ENCODE measurements at regions not wholly inside any gene's neighbourhood (a gene's known extent, or its start where the extent isn't known, plus 50 kb on each side); places are given as distances from the start of the nearest gene placed in this dataset.

DNA sequence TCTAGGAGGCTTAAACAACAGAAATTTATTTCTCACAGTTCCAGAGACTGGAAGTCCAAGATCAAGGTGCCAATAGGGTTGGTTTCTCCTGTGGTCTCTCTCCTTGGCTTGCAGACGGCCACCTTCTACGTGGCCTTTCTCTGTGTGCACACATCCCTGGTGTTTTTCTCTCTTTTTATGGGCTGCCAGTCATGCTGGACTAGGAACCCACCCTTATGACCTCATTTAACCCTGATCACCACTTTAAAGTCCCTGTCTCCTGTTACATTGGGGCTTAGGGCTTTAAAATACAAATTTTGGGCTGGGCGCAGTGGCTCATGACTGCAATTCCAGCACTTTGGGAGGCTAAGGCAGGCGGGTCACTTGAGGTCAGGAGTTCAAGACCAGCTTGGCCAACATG lies 157.1 kb downstream of the TLE1 start:
- ATAC-seq (replicated peaks; ENCODE audit: extremely low read depth, poor library complexity, severe bottlenecking) (no peak), DNase-seq (ENCODE audit: low spot score in 2 of 2) (no peak)
- H3K27me3 Mint-ChIP-seq: no peaks in the 10 kb centered on the region
- H3K27ac Mint-ChIP-seq (ENCODE audit: low read depth): no peak overlapping the region
- H3K4me3 Mint-ChIP-seq: no peak overlapping the region
- no peaks in the 10 kb centered on the region for H3K36me3 Mint-ChIP-seq (ENCODE audit: insufficient read depth)
- H3K9me3 Mint-ChIP-seq: peaks cover 7% of the 10 kb centered on the region
- H3K4me1 Mint-ChIP-seq: no peaks in the 10 kb centered on the region

DNA sequence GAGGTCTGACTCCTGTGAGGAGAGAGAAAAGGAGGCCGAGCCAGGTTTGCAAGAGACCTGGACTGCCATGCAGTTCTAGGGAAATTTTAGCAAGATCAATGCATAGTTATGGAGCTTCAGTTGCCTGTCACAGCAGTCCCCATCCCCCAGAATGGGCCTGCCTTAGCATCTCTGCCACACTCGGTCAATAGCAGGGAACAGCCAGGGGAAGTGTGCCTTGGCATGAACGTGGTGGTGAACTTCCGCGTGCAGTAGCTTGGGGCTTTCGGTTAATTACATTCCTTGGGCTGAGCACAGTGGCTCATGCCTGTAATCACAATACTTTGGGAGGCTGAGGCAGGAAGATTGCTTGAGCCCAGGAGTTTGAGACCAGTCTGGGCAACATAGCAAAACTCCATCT lies 157.8 kb downstream of the TLE1 start:
- no peaks in the 10 kb centered on the region for H3K27me3 Mint-ChIP-seq

DNA sequence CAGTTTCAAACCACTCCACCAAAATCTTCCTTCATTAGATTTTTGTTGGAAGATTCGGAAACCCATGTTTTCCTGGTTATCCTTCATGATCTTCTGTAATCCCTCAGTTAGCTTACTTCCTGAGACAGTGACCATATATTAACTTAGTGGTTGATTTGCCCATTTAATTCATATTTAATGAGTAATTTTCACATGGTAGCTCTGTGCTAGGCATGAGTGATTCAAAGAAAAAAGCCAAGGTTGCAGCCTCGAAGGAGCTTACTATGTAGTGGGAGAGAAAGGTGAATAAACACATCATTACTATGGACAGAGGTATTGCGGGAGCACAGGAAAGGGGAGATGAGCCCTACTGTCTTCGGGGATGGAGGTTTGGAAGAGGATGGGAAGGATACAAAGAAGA lies 158.5 kb downstream of the TLE1 start:
- ATAC-seq (replicated peaks; ENCODE audit: extremely low read depth, poor library complexity, severe bottlenecking): no peak

More for the DNA sequence above, 157.8 kb downstream of the TLE1 start:
- no peak overlapping the region for H3K4me3 Mint-ChIP-seq
- peaks cover 11% of the 10 kb centered on the region for H3K9me3 Mint-ChIP-seq
- no peak for DNase-seq (ENCODE audit: low spot score in 2 of 2)
- H3K4me1 Mint-ChIP-seq: no peaks in the 10 kb centered on the region
- H3K36me3 Mint-ChIP-seq (ENCODE audit: insufficient read depth): peaks cover under 1% of the 10 kb centered on the region
- H3K27ac Mint-ChIP-seq (ENCODE audit: low read depth): no peak overlapping the region
- ATAC-seq (replicated peaks; ENCODE audit: extremely low read depth, poor library complexity, severe bottlenecking): no peak

DNA sequence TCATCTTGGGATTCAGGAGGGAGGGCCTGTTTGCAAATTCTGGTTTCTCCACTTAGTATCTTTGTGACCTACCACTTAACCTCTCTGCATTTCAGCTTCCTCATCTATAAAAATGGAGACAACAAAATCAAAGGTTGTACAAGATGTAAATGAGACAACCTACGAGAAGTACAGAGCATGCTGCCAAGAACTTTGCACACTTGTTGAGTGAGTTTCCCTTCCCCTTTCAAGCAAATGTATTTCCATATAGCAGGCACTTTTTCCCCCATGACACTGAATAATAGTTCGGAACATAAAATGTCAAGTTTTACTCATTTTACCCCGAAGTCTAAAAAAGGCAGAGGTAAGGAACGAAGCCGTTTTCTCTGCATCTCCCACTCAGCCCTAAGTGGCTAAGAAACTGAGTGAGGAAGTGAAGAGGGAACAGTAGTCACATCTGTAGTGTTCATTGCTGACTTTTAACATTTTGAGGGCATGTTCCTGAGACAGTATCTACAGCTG lies 159.0 kb downstream of the TLE1 start:
- no peak overlapping the region for H3K4me3 Mint-ChIP-seq
- H3K36me3 Mint-ChIP-seq (ENCODE audit: insufficient read depth): peaks cover 2% of the 10 kb centered on the region
- DNase-seq (ENCODE audit: low spot score in 2 of 2) (no peak), ATAC-seq (replicated peaks; ENCODE audit: extremely low read depth, poor library complexity, severe bottlenecking) (no peak)
- H3K9me3 Mint-ChIP-seq: peaks cover 16% of the 10 kb centered on the region
- no peaks in the 10 kb centered on the region for H3K4me1 Mint-ChIP-seq
- H3K27ac Mint-ChIP-seq (ENCODE audit: low read depth): no peak overlapping the region
- H3K27me3 Mint-ChIP-seq: no peaks in the 10 kb centered on the region

More for the DNA sequence above, 158.5 kb downstream of the TLE1 start:
- H3K4me3 Mint-ChIP-seq: no peak overlapping the region
- DNase-seq (ENCODE audit: low spot score in 2 of 2): no peak
- no peaks in the 10 kb centered on the region for H3K4me1 Mint-ChIP-seq
- H3K9me3 Mint-ChIP-seq: peaks cover 16% of the 10 kb centered on the region
- H3K27ac Mint-ChIP-seq (ENCODE audit: low read depth): no peak overlapping the region
- no peaks in the 10 kb centered on the region for H3K27me3 Mint-ChIP-seq
- H3K36me3 Mint-ChIP-seq (ENCODE audit: insufficient read depth): peaks cover 2% of the 10 kb centered on the region

DNA sequence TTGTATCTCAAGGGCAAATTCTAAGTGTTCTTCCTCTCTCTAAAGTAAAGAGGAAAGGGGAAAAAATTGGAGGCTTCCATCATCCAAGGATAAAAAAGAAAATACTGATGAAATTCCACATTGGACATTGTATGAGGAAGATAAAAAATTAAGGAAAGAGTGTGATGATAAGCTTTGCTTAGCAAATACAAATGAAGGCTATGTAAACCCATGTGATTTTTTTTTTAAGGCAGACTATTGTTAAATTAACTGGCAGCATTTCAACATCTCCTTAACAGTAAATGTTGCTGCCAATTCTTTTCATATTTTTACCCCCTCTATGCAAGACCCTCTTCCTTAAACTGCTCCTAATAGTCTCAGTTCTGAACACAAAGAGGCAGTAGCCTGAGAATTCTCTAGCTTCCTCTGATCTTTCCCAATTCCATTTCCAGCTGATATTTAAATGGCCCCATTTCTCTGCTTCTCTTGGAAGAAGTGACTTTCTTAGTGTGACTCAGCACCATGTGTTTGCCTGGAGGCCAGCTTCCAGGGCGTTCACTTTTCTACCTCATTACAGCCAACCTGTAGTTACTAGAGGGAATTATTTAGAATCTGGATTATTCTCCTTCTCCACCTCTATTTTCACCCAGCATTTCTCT lies 159.7 kb downstream of the TLE1 start:
- no peak for ATAC-seq (replicated peaks; ENCODE audit: extremely low read depth, poor library complexity, severe bottlenecking)

DNA sequence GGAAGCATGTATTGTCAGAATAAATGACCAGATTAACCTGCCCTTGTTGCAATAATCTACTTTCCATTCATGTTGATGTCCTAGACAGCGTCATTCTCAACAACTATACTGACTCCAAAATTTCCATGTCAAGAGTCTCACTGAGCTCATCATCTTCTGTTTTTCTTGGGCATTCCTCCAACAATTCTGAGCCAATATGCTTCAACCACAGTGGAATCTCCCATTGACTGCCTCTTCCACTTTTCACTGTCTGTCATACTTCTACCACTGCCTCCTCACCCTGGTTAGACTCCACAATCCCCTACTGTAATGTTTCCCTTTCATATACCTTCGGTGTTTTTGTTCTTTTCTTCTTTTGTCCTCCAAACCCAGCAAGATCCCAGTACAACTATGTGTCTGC lies 162.8 kb downstream of the TLE1 start:
- no peak overlapping the region for H3K27ac Mint-ChIP-seq (ENCODE audit: low read depth)
- no peak for ATAC-seq (replicated peaks; ENCODE audit: extremely low read depth, poor library complexity, severe bottlenecking)
- H3K4me1 Mint-ChIP-seq: no peaks in the 10 kb centered on the region
- H3K36me3 Mint-ChIP-seq (ENCODE audit: insufficient read depth): peaks cover 4% of the 10 kb centered on the region
- DNase-seq (ENCODE audit: low spot score in 2 of 2): no peak
- H3K4me3 Mint-ChIP-seq: no peak overlapping the region
- H3K9me3 Mint-ChIP-seq: peaks cover 16% of the 10 kb centered on the region
- no peaks in the 10 kb centered on the region for H3K27me3 Mint-ChIP-seq

More for the DNA sequence above, 159.7 kb downstream of the TLE1 start:
- Mint-ChIP-seq H3K27me3 (no peaks in the 10 kb centered on the region), H3K4me1 (no peaks in the 10 kb centered on the region), H3K4me3 (no peak overlapping the region), H3K9me3 (peaks cover 16% of the 10 kb centered on the region), H3K36me3 (ENCODE audit: insufficient read depth) (peaks cover 2% of the 10 kb centered on the region), H3K27ac (ENCODE audit: low read depth) (no peak overlapping the region)
- DNase-seq (ENCODE audit: low spot score in 2 of 2): no peak

DNA sequence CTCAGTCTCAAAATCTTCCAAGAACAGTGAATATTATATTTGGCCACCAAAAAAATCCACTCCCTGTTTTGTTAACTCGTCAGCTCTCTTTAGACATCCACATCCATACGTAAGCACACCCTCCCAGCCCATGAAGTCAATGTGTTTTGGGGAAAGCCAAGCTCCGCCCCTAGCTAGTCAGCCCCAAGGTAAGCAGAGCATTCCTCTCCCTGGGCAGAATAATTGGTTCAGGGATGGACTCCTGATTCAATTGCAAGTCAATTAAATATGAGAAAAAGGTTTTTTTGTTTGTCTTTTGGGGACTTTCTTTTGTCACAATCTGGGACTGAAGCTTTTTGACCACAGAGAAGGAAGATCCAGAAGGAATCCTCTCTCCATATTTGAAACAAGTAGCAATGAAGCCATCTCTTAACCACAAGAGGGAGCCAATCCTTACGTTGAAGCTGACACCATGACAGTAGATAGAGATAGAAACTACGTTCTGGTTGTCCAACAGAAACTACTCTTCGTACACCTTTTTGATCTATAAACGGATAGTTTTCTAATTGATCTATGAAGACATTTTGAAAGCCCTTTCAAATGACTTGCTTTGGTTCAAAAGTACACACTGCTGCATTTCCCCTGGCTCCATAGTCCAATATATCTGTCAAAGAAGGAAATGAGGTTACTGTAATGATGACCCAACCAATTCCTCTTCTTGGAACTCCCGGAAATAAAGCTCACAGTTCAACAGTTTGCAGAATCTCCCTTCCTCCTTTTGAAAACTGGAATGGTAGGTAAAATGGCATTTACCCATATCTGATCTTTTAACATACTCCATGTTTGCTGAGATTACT lies 166.4 kb downstream of the TLE1 start:
- no peaks in the 10 kb centered on the region for H3K4me1 Mint-ChIP-seq
- no peaks in the 10 kb centered on the region for H3K27me3 Mint-ChIP-seq
- H3K9me3 Mint-ChIP-seq: peaks cover 9% of the 10 kb centered on the region
- H3K27ac Mint-ChIP-seq (ENCODE audit: low read depth): no peak overlapping the region
- H3K4me3 Mint-ChIP-seq: no peak overlapping the region
- DNase-seq (ENCODE audit: low spot score in 2 of 2) (no peak), ATAC-seq (replicated peaks; ENCODE audit: extremely low read depth, poor library complexity, severe bottlenecking) (no peak)
- peaks cover 4% of the 10 kb centered on the region for H3K36me3 Mint-ChIP-seq (ENCODE audit: insufficient read depth)

DNA sequence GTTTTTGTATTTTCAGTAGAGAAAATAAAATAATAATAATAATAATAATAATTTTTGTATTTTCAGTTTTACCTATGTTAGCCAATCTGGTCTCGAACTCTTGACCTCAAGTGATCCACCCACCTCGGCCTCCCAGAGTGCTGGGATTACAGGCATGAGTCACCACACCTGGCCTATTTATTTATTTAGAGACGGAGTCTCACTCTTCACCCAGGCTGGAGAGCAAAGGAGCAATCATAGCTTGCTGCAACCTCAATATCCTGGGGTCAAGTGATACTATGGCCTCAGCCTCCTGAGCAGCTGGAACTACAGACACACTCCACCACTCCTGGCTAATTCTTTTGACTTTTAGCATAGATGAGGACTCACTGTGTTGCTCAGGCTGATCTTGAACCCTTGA lies 167.5 kb downstream of the TLE1 start:
- H3K27ac Mint-ChIP-seq (ENCODE audit: low read depth): no peak overlapping the region
- H3K9me3 Mint-ChIP-seq: peaks cover 11% of the 10 kb centered on the region
- no peaks in the 10 kb centered on the region for H3K27me3 Mint-ChIP-seq
- H3K4me3 Mint-ChIP-seq: no peak overlapping the region
- DNase-seq (ENCODE audit: low spot score in 2 of 2): no peak
- no peak for ATAC-seq (replicated peaks; ENCODE audit: extremely low read depth, poor library complexity, severe bottlenecking)
- H3K36me3 Mint-ChIP-seq (ENCODE audit: insufficient read depth): peaks cover 4% of the 10 kb centered on the region
- H3K4me1 Mint-ChIP-seq: no peaks in the 10 kb centered on the region

DNA sequence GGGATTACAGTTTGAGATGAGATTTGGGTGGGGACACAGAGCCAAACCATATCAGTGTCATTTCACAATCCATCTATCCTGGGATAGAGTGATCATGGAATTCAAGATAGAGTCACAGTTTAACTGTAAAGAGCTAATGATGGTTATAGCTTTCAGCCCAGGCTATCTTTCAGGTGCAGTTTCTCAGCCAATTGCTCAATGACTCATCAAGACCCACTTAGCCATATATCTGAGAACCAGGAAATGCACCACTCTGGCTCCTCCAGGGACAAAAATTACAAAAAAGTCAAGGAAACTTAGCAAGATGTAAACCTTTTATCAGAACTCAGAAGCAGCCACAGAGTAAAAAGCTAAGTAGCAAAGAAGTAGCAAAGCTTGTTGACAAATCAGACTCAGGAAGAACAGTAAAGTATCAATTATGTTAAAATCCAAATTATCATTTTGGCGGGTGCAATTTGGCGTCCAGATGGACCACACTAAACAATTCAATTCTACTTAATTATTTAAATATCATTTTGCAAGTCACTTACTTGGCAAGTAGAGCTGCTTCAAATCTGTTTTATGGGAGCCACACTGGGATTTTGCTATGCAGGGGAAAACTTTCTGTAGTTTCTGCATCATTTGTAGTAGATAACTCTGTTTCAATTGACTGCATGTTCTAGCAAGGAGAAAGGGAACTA lies 169.4 kb downstream of the TLE1 start:
- no peak for ATAC-seq (replicated peaks; ENCODE audit: extremely low read depth, poor library complexity, severe bottlenecking)
- Mint-ChIP-seq H3K4me3 (no peak overlapping the region), H3K9me3 (peaks cover 11% of the 10 kb centered on the region), H3K36me3 (ENCODE audit: insufficient read depth) (peaks cover 1% of the 10 kb centered on the region), H3K27ac (ENCODE audit: low read depth) (no peak overlapping the region), H3K4me1 (no peaks in the 10 kb centered on the region), H3K27me3 (no peaks in the 10 kb centered on the region)
- DNase-seq (ENCODE audit: low spot score in 2 of 2): no peak

DNA sequence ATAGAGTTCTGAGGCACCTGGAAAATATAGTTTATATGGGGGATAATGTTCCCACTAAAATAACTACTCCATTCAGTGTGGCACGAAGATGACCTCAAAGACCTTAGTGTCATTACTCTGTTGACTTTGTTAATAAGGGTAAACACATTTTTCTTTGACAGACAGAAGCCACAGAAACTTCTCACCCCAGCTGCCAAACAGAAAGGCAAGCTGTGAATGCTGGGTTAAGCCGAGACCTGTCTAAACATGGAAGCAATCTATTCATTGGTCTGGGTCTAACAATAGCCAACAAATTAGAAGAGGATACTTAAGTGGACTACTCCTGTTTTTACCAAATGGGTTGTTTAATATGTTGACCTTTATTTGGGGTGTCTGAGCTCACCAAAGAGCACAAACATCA lies 171.4 kb downstream of the TLE1 start:
- Mint-ChIP-seq H3K9me3 (peaks cover 11% of the 10 kb centered on the region), H3K4me3 (no peak overlapping the region), H3K27ac (ENCODE audit: low read depth) (no peak overlapping the region), H3K4me1 (no peaks in the 10 kb centered on the region), H3K36me3 (ENCODE audit: insufficient read depth) (no peaks in the 10 kb centered on the region), H3K27me3 (no peaks in the 10 kb centered on the region)
- DNase-seq (ENCODE audit: low spot score in 2 of 2): no peak
- no peak for ATAC-seq (replicated peaks; ENCODE audit: extremely low read depth, poor library complexity, severe bottlenecking)

DNA sequence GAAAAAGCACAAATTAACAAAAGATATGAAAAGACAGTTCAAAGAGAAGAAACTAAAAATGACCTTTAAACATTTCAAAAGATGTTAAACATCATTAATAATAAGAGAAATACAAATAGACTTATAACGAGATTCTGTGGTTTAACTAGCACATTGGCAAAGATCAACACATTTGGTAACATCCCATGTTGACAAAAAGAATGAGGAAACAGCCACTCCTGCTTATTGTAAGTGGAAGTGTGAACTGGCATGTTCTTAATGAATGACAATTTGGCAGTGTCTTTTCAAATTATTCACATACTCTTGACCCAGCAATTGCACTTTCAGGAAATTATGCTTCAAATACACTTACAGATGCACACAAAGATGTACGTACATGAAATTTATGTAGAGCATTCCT lies 176.3 kb downstream of the TLE1 start:
- H3K27me3 Mint-ChIP-seq: no peaks in the 10 kb centered on the region
- no peak overlapping the region for H3K4me3 Mint-ChIP-seq
- no peaks in the 10 kb centered on the region for H3K4me1 Mint-ChIP-seq
- H3K9me3 Mint-ChIP-seq: peaks cover 26% of the 10 kb centered on the region
- ATAC-seq (replicated peaks; ENCODE audit: extremely low read depth, poor library complexity, severe bottlenecking) (no peak), DNase-seq (ENCODE audit: low spot score in 2 of 2) (no peak)
- H3K36me3 Mint-ChIP-seq (ENCODE audit: insufficient read depth): peaks cover 2% of the 10 kb centered on the region
- no peak overlapping the region for H3K27ac Mint-ChIP-seq (ENCODE audit: low read depth)

DNA sequence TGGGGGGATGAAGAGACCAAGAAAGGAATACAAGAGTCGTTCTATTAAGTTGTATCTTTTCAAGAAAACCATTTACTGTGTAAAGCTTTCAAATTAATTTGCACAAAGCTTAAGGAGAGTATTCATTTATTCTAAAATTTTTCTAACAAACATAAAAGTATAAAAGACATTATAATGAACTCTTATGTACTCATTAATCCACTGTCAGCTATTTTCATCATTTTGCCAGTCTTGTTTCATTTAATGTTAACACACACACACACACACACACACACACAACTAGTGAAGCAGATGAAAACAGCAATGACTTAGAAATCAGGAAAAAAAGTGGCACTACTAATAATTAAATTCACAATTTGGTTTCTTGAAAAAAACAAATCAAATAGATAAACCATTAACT lies 176.7 kb downstream of the TLE1 start:
- Mint-ChIP-seq H3K27ac (ENCODE audit: low read depth) (no peak overlapping the region), H3K36me3 (ENCODE audit: insufficient read depth) (peaks cover 2% of the 10 kb centered on the region), H3K4me1 (no peaks in the 10 kb centered on the region), H3K4me3 (no peak overlapping the region), H3K9me3 (peaks cover 26% of the 10 kb centered on the region), H3K27me3 (no peaks in the 10 kb centered on the region)
- no peak for ATAC-seq (replicated peaks; ENCODE audit: extremely low read depth, poor library complexity, severe bottlenecking)
- no peak for DNase-seq (ENCODE audit: low spot score in 2 of 2)

All from central memory CD8-positive, alpha-beta T cell (primary cell).